PFSK-1 (cell line): ENCODE measurements at regions not wholly inside any gene's neighbourhood (a gene's known extent, or its start where the extent isn't known, plus 50 kb on each side); places are given as distances from the start of the nearest gene placed in this dataset.

Source experiments
- FOXP2 ChIP-seq: optimal IDR thresholded peaks from 2 replicates; pipeline ENCODE3; 2011; ENCODE audit warnings: borderline replicate concordance, control low read depth, inconsistent platforms; ENCODE audit not compliant: insufficient read depth; ENCODE audit errors: extremely low read length, extremely low read depth
- POLR2AphosphoS5 ChIP-seq: IDR thresholded peaks from 2 replicates; pipeline ENCODE4 v1.6.1; 2012; ENCODE audit warnings: low read depth, mild to moderate bottlenecking, control low read depth, low read length, moderate library complexity
- SIN3A ChIP-seq: IDR thresholded peaks from 2 replicates; pipeline ENCODE4 v1.6.1; 2012; ENCODE audit warnings: mild to moderate bottlenecking, low read length, moderate library complexity, borderline replicate concordance; ENCODE audit not compliant: insufficient read depth
- TAF1 ChIP-seq: IDR thresholded peaks from 2 replicates; pipeline ENCODE4 v1.6.1; 2012; ENCODE audit warnings: low read length, control low read depth, borderline replicate concordance; ENCODE audit not compliant: insufficient read depth
- TF ChIP-seq, protein P1 (sequence below), 2 experiments: IDR thresholded peaks; 2 replicates each; pipeline versions ENCODE4 v1.6.1 to v1.8.0; 2011 to 2012; ENCODE audit warnings: low read depth in 2 of 2, low read length in 2 of 2, control low read depth in 1 of 2, inconsistent platforms in 1 of 2, mild to moderate bottlenecking in 1 of 2, moderate library complexity in 1 of 2; ENCODE audit not compliant: insufficient read depth in 1 of 2

DNA sequence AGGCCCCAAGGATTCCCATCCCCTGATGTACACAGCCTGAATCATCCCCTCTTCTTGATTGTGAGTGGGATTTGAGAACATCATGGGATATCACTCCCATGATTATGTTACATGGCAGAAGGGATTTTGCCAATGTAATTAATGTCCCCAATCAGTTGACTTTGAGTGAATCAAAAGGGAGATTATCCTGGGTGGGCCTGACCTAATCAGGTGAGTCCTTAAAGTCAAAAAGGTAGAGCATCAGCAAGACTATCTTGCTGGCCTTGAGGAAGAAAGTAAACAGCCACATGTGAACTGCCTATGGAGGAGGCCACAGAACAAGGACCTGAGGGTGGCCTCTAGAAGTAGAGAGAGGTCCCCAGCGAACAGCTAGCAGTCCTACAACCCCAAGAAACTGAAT is 203.1 kb upstream of the ATP6AP2 start:
- TF ChIP-seq SIN3A: no peak
- TF ChIP-seq, protein P1, sequence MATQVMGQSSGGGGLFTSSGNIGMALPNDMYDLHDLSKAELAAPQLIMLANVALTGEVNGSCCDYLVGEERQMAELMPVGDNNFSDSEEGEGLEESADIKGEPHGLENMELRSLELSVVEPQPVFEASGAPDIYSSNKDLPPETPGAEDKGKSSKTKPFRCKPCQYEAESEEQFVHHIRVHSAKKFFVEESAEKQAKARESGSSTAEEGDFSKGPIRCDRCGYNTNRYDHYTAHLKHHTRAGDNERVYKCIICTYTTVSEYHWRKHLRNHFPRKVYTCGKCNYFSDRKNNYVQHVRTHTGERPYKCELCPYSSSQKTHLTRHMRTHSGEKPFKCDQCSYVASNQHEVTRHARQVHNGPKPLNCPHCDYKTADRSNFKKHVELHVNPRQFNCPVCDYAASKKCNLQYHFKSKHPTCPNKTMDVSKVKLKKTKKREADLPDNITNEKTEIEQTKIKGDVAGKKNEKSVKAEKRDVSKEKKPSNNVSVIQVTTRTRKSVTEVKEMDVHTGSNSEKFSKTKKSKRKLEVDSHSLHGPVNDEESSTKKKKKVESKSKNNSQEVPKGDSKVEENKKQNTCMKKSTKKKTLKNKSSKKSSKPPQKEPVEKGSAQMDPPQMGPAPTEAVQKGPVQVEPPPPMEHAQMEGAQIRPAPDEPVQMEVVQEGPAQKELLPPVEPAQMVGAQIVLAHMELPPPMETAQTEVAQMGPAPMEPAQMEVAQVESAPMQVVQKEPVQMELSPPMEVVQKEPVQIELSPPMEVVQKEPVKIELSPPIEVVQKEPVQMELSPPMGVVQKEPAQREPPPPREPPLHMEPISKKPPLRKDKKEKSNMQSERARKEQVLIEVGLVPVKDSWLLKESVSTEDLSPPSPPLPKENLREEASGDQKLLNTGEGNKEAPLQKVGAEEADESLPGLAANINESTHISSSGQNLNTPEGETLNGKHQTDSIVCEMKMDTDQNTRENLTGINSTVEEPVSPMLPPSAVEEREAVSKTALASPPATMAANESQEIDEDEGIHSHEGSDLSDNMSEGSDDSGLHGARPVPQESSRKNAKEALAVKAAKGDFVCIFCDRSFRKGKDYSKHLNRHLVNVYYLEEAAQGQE (IDR thresholded peaks at IDR 0.05; ENCODE audit: insufficient read depth in 1 of 2, low read depth in 2 of 2, low read length in 2 of 2): no peak
- no peak for TF ChIP-seq FOXP2
- TF ChIP-seq TAF1: no peak
- TF ChIP-seq POLR2AphosphoS5: no peak

DNA sequence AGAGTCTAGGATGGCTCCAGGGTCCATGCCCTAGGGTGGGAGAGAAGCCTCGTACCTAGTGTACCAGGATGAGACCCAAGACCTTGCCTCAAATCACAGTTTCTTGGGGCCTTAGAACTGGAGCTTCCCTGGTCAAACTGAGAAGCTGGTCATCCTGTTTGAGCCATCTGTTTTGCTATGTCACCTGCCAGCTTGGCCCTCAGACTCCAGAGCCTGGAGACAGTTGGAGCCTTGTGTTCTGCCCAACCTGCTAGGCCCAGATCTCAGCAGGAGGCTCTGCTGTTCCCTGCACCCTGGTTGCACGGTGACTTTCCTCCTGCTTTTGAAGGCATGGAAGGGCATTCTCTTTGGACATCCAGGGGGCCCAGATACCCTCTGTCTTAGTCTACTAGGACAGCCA is 206.3 kb upstream of the ATP6AP2 start:
- no peak for TF ChIP-seq POLR2AphosphoS5
- TF ChIP-seq, protein P1 (IDR thresholded peaks at IDR 0.05; ENCODE audit: insufficient read depth in 1 of 2, low read depth in 2 of 2, low read length in 2 of 2): no peak
- TF ChIP-seq SIN3A: no peak
- no peak for TF ChIP-seq TAF1
- no peak for TF ChIP-seq FOXP2

DNA sequence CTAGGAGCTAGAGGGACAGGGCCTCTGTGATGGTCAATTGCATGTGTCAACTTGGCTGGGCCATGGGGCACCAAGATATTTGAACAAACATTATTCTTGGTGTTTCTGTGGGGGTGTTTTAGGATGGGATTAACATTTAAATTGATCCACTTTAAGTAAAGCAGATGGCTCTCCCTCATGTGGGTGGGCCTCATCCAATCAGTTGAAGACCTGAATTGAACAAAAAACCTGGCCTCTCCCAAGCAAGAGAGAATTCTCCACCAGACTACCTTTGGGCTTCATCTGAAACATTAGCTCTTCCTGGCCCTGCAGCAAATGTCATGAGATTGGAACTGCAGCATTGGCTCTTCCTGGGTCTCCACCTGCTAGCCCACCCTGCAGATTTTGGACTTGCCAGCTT is 207.1 kb upstream of the ATP6AP2 start:
- TF ChIP-seq POLR2AphosphoS5 (no peak), SIN3A (no peak), FOXP2 (no peak), TAF1 (no peak)
- TF ChIP-seq, protein P1 (IDR thresholded peaks at IDR 0.05; ENCODE audit: insufficient read depth in 1 of 2, low read depth in 2 of 2, low read length in 2 of 2): no peak

DNA sequence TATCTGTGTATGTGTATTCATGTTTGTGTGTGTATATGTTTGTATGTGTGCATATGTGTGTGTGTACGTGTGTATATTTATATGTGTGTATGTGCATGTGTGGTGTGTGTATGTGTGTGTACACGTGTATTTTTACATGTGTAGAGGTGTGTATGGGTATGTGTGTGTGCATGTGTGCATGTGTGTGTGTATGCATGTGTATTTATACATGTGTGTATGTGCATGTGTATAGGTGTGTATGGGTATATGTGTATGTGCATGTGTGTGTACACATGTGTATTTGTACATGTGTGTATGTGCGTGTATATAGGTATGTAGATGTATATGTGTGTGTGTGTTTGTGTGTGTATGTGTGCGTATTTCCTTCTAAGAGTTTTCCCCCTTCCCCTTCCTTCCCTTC is 207.7 kb upstream of the ATP6AP2 start:
- no peak for TF ChIP-seq POLR2AphosphoS5
- no peak for TF ChIP-seq FOXP2
- TF ChIP-seq, protein P1 (IDR thresholded peaks at IDR 0.05; ENCODE audit: insufficient read depth in 1 of 2, low read depth in 2 of 2, low read length in 2 of 2): no peak
- no peak for TF ChIP-seq TAF1
- TF ChIP-seq SIN3A: no peak

DNA sequence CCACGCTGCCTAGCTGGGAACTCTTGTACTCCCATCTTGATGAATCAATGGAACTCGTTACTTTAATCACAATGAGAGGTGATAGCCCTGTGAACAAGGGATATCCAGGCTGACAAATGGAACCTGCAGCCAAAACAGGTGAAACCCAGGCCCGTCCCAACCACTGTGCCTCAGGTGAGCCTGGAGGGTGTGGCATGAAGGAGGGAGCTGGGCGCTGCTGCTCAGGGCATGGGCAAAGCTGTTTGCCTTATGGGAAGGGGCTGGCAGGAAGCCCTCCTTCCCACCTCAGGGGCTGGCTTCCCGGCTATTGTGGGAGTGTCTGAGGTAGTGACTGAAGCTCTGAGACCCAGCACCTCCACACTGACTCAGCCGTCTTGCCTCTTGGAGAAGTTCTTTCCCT is 209.4 kb upstream of the ATP6AP2 start:
- TF ChIP-seq TAF1 (no peak), FOXP2 (no peak), SIN3A (no peak), POLR2AphosphoS5 (no peak)
- TF ChIP-seq, protein P1 (IDR thresholded peaks at IDR 0.05; ENCODE audit: insufficient read depth in 1 of 2, low read depth in 2 of 2, low read length in 2 of 2): no peak
